HEK293 (cell line): ENCODE measurements at regions not wholly inside any gene's neighbourhood (a gene's known extent, or its start where the extent isn't known, plus 50 kb on each side); places are given as distances from the start of the nearest gene placed in this dataset.

Experiments
- CTCF ChIA-PET: fragments of 350-600 bp; formaldehyde crosslinking; extraction: SDS; loops from one replicate; lab custom pipeline; 2021; ENCODE audit warnings: antibody characterized with exemption; lab: Yijun Ruan, JAX
- POLR2A ChIA-PET: fragments of 300-600 bp; formaldehyde crosslinking; extraction: SDS; loops from one replicate; lab custom pipeline; 2020; ENCODE audit warnings: antibody characterized with exemption, inconsistent platforms; lab: Yijun Ruan, JAX
- H3K27ac ChIP-seq: fragments of 200-500 bp; sonication (Bioruptor generic); 2 replicates; pipeline ENCODE4 v1.5.1; 2014; ENCODE audit warnings: low read depth, low read length, control low read depth, inconsistent platforms; ENCODE audit errors: extremely low read depth
- H3K36me3 ChIP-seq, 2 experiments: fragments of 200-500 bp in 1 of 2; sonication (Bioruptor generic) in 1 of 2; 1 replicate in 1 of 2; 2 replicates in 1 of 2; pipeline ENCODE4 v1.5.1; 2014 to 2017; ENCODE audit warnings: inconsistent platforms in 2 of 2, low read length in 2 of 2; ENCODE audit not compliant: control insufficient read depth in 2 of 2, insufficient read depth in 1 of 2
- H3K4me1 ChIP-seq: fragments of 200-500 bp; sonication (Bioruptor generic); 2 replicates; pipeline ENCODE4 v1.5.1; 2014; ENCODE audit warnings: mild to moderate bottlenecking, low read length, inconsistent platforms; ENCODE audit not compliant: control insufficient read depth, insufficient read depth
- H3K4me3 ChIP-seq: 2 replicates; pipeline ENCODE4 v1.5.1; 2011; ENCODE audit warnings: low read depth, mild to moderate bottlenecking, control low read depth, low read length, moderate library complexity
- H3K9me3 ChIP-seq: fragments of 200-500 bp; sonication (Bioruptor generic); 2 replicates; pipeline ENCODE4 v1.5.1; 2014; ENCODE audit warnings: low read depth, low read length, inconsistent platforms; ENCODE audit not compliant: control insufficient read depth, insufficient read depth
- CTCF ChIP-seq: fragments of 450-650 bp; formaldehyde crosslinking; IDR thresholded peaks from 2 replicates; pipeline ENCODE4 v1.5.1; 2016; ENCODE audit warnings: missing biosample characterization, missing genetic modification characterization
- EGR2 ChIP-seq: fragments of 450-650 bp; formaldehyde crosslinking; IDR thresholded peaks from 2 replicates; pipeline ENCODE4 v1.5.1; 2016; ENCODE audit warnings: low read depth, missing biosample characterization, missing genetic modification characterization
- GLIS1 ChIP-seq: fragments of 450-650 bp; formaldehyde crosslinking; IDR thresholded peaks from 2 replicates; pipeline ENCODE4 v1.5.1; 2016; ENCODE audit warnings: missing biosample characterization, missing genetic modification characterization
- HOXA7 ChIP-seq: sonication (generic); formaldehyde crosslinking; IDR thresholded peaks from 2 replicates; pipeline ENCODE4 v1.8.1; 2022; ENCODE audit warnings: missing genetic modification reagents, borderline replicate concordance
- KLF10 ChIP-seq: fragments of 450-650 bp; IDR thresholded peaks from 2 replicates; pipeline ENCODE4 v1.5.1; 2018; ENCODE audit warnings: missing biosample characterization, mild to moderate bottlenecking, missing genetic modification characterization
- YY1 ChIP-seq: fragments of 450-650 bp; formaldehyde crosslinking; IDR thresholded peaks from 2 replicates; pipeline ENCODE4 v1.5.1; 2018; ENCODE audit warnings: missing biosample characterization, missing genetic modification characterization
- YY2 ChIP-seq: fragments of 450-650 bp; formaldehyde crosslinking; IDR thresholded peaks from 2 replicates; pipeline ENCODE4 v1.5.1; 2016; ENCODE audit warnings: missing biosample characterization, missing genetic modification characterization
- ZNF138 ChIP-seq: fragments of 450-650 bp; formaldehyde crosslinking; IDR thresholded peaks from 2 replicates; pipeline ENCODE4 v1.5.1; 2016; ENCODE audit warnings: missing biosample characterization, missing genetic modification characterization, borderline replicate concordance
- ZNF157 ChIP-seq: fragments of 450-650 bp; formaldehyde crosslinking; IDR thresholded peaks from 2 replicates; pipeline ENCODE4 v1.5.1; 2016; ENCODE audit warnings: missing biosample characterization, missing genetic modification characterization
- ZNF184 ChIP-seq: fragments of 450-650 bp; IDR thresholded peaks from 2 replicates; pipeline ENCODE4 v1.5.1; 2018; ENCODE audit warnings: missing biosample characterization, mild to moderate bottlenecking, missing genetic modification characterization
- ZNF2 ChIP-seq: fragments of 450-650 bp; formaldehyde crosslinking; IDR thresholded peaks from 2 replicates; pipeline ENCODE4 v1.5.1; 2016; ENCODE audit warnings: missing biosample characterization, missing genetic modification characterization
- ZNF221 ChIP-seq: fragments of 450-650 bp; formaldehyde crosslinking; IDR thresholded peaks from 2 replicates; pipeline ENCODE4 v1.5.1; 2017; ENCODE audit warnings: missing biosample characterization, missing genetic modification characterization, borderline replicate concordance
- ZNF223 ChIP-seq: fragments of 450-650 bp; formaldehyde crosslinking; IDR thresholded peaks from 2 replicates; pipeline ENCODE4 v1.5.1; 2016; ENCODE audit warnings: missing biosample characterization, missing genetic modification characterization
- ZNF23 ChIP-seq: fragments of 450-650 bp; formaldehyde crosslinking; IDR thresholded peaks from 2 replicates; pipeline ENCODE4 v1.5.1; 2016; ENCODE audit warnings: missing biosample characterization, missing genetic modification characterization, borderline replicate concordance
- ZNF292 ChIP-seq: fragments of 450-650 bp; formaldehyde crosslinking; IDR thresholded peaks from 2 replicates; pipeline ENCODE4 v1.5.1; 2016; ENCODE audit warnings: low read depth, missing biosample characterization, missing genetic modification characterization, borderline replicate concordance
- ZNF302 ChIP-seq: fragments of 450-650 bp; formaldehyde crosslinking; IDR thresholded peaks from 2 replicates; pipeline ENCODE4 v1.5.1; 2016; ENCODE audit warnings: missing biosample characterization, missing genetic modification characterization, low read depth
- ZNF391 ChIP-seq: fragments of 450-650 bp; formaldehyde crosslinking; IDR thresholded peaks from 2 replicates; pipeline ENCODE4 v1.5.1; 2016; ENCODE audit warnings: low read depth, missing biosample characterization, missing genetic modification characterization, borderline replicate concordance
- ZNF530 ChIP-seq: fragments of 450-650 bp; formaldehyde crosslinking; IDR thresholded peaks from 2 replicates; pipeline ENCODE4 v1.5.1; 2016; ENCODE audit warnings: low read depth, missing biosample characterization, missing genetic modification characterization
- ZNF544 ChIP-seq: fragments of 450-650 bp; formaldehyde crosslinking; IDR thresholded peaks from 2 replicates; pipeline ENCODE4 v1.5.0; 2017; ENCODE audit warnings: missing biosample characterization, missing genetic modification characterization
- ZNF600 ChIP-seq: fragments of 450-650 bp; formaldehyde crosslinking; IDR thresholded peaks from 2 replicates; pipeline ENCODE4 v1.5.1; 2016; ENCODE audit warnings: missing biosample characterization, missing genetic modification characterization
- ZNF624 ChIP-seq: fragments of 450-650 bp; formaldehyde crosslinking; IDR thresholded peaks from 2 replicates; pipeline ENCODE4 v1.5.1; 2017; ENCODE audit warnings: missing biosample characterization, missing genetic modification characterization
- ZNF629 ChIP-seq: fragments of 450-650 bp; formaldehyde crosslinking; IDR thresholded peaks from 2 replicates; pipeline ENCODE4 v1.5.1; 2017; ENCODE audit warnings: missing biosample characterization, missing genetic modification characterization
- ZNF76 ChIP-seq: fragments of 450-650 bp; formaldehyde crosslinking; IDR thresholded peaks from 2 replicates; pipeline ENCODE4; 2016; ENCODE audit warnings: low read depth, missing biosample characterization, missing genetic modification characterization, borderline replicate concordance
- ZNF792 ChIP-seq: fragments of 450-650 bp; formaldehyde crosslinking; IDR thresholded peaks from 2 replicates; pipeline ENCODE4 v1.5.1; 2016; ENCODE audit warnings: missing biosample characterization, missing genetic modification characterization
- ZNF843 ChIP-seq: fragments of 450-650 bp; formaldehyde crosslinking; IDR thresholded peaks from 2 replicates; pipeline ENCODE4 v1.5.1; 2016; ENCODE audit warnings: missing biosample characterization, missing genetic modification characterization
- TF ChIP-seq, protein P1 (sequence below): fragments of 450-650 bp; IDR thresholded peaks from 2 replicates; pipeline ENCODE4 v1.5.1; 2018; ENCODE audit warnings: missing biosample characterization, mild to moderate bottlenecking, missing genetic modification characterization
- TF ChIP-seq, protein P2 (sequence below): fragments of 450-650 bp; formaldehyde crosslinking; IDR thresholded peaks from 2 replicates; pipeline ENCODE4 v1.5.1; 2016; ENCODE audit warnings: missing biosample characterization, missing genetic modification characterization
- TF ChIP-seq, protein P3 (sequence below): fragments of 450-650 bp; formaldehyde crosslinking; IDR thresholded peaks from 2 replicates; pipeline ENCODE4 v1.5.1; 2016; ENCODE audit warnings: missing biosample characterization, missing genetic modification characterization, low read depth
- TF ChIP-seq, protein P4 (sequence below): fragments of 450-650 bp; formaldehyde crosslinking; IDR thresholded peaks from 2 replicates; pipeline ENCODE4 v1.5.1; 2017; ENCODE audit warnings: missing biosample characterization, missing genetic modification characterization

DNA sequence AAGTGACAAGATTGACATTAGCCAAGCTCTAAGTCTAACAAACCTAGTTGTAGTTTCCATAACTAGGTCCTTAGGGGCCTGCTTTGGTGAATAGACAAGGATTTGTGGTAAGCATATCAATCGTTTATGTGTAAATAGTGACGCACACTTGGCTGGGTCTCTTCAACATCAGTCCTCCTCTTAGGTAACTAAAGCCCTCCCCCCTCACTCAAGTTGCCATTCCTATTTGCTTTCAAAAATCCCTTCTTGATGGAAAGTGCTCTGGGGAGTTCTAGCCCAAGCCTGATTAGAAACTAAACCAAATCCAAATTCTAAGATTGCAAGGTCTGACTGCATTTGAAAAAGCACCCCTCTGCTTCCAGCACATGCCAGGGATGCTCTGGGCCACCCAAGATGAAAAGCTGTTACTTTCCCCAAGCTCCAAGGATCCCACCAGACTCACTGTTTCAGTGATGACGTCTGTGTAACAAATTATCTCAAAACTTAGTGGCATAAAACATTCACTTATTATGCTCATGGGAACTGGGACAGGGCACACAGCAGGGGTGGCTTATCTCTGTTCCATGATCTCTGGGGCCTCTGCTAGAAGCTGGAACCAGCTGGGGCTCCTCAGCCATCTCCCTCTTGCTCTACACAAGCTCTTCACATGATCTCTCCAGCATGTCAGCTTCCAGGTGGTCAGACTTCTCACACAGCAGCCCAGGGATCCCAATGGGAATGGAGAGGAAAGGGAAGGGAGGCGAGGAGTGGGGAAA, 74.1 kb downstream of the RRAGC start:
- Histone ChIP-seq H3K4me1 (peaks cover 36% of the 10 kb centered on the region), H3K9me3 (no peaks in the 10 kb centered on the region), H3K4me3 (no peak overlapping the region), H3K27ac (peak overlapping the region; percentile 88), H3K36me3 (no peaks in the 10 kb centered on the region)
- ChIA-PET CTCF (interaction anchor here (0.7 to 1.3 kb wide), 3 partner anchors 33 to 58 kb away, joined by 3 to 4 read pairs (median 4); no protein-coding TSS in a partner anchor), POLR2A (interaction anchor here (0.6 kb wide), 1 partner anchor 190 kb away, joined by 3 read pairs; no protein-coding TSS in a partner anchor)
- TF ChIP-seq, protein P1, sequence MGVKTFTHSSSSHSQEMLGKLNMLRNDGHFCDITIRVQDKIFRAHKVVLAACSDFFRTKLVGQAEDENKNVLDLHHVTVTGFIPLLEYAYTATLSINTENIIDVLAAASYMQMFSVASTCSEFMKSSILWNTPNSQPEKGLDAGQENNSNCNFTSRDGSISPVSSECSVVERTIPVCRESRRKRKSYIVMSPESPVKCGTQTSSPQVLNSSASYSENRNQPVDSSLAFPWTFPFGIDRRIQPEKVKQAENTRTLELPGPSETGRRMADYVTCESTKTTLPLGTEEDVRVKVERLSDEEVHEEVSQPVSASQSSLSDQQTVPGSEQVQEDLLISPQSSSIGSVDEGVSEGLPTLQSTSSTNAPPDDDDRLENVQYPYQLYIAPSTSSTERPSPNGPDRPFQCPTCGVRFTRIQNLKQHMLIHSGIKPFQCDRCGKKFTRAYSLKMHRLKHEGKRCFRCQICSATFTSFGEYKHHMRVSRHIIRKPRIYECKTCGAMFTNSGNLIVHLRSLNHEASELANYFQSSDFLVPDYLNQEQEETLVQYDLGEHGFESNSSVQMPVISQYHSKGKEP (tag by site-specific recombination): peak; percentile 65; the same call in 1 of the 2 replicates
- TF ChIP-seq ZNF302 (tag by site-specific recombination): no peak
- TF ChIP-seq CTCF: no peak
- TF ChIP-seq ZNF843: peak; percentile 88
- no peak for TF ChIP-seq ZNF792 (tag by site-specific recombination)
- TF ChIP-seq ZNF292: no peak
- TF ChIP-seq ZNF544 (tag by site-specific recombination): no peak
- peak; percentile 80; the same call in 1 of the 2 replicates for TF ChIP-seq ZNF391 (tag by site-specific recombination)
- no peak for TF ChIP-seq ZNF138 (tag by site-specific recombination)
- TF ChIP-seq, protein P2, sequence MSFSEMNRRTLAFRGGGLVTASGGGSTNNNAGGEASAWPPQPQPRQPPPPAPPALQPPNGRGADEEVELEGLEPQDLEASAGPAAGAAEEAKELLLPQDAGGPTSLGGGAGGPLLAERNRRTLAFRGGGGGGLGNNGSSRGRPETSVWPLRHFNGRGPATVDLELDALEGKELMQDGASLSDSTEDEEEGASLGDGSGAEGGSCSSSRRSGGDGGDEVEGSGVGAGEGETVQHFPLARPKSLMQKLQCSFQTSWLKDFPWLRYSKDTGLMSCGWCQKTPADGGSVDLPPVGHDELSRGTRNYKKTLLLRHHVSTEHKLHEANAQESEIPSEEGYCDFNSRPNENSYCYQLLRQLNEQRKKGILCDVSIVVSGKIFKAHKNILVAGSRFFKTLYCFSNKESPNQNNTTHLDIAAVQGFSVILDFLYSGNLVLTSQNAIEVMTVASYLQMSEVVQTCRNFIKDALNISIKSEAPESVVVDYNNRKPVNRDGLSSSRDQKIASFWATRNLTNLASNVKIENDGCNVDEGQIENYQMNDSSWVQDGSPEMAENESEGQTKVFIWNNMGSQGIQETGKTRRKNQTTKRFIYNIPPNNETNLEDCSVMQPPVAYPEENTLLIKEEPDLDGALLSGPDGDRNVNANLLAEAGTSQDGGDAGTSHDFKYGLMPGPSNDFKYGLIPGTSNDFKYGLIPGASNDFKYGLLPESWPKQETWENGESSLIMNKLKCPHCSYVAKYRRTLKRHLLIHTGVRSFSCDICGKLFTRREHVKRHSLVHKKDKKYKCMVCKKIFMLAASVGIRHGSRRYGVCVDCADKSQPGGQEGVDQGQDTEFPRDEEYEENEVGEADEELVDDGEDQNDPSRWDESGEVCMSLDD (tag by site-specific recombination): 0 out of 2 replicates have a peak, but pooled peaks have one; percentile 32
- TF ChIP-seq EGR2 (tag by site-specific recombination): no peak
- TF ChIP-seq, protein P3, sequence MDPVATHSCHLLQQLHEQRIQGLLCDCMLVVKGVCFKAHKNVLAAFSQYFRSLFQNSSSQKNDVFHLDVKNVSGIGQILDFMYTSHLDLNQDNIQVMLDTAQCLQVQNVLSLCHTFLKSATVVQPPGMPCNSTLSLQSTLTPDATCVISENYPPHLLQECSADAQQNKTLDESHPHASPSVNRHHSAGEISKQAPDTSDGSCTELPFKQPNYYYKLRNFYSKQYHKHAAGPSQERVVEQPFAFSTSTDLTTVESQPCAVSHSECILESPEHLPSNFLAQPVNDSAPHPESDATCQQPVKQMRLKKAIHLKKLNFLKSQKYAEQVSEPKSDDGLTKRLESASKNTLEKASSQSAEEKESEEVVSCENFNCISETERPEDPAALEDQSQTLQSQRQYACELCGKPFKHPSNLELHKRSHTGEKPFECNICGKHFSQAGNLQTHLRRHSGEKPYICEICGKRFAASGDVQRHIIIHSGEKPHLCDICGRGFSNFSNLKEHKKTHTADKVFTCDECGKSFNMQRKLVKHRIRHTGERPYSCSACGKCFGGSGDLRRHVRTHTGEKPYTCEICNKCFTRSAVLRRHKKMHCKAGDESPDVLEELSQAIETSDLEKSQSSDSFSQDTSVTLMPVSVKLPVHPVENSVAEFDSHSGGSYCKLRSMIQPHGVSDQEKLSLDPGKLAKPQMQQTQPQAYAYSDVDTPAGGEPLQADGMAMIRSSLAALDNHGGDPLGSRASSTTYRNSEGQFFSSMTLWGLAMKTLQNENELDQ: no peak
- no peak for TF ChIP-seq YY1 (tag by site-specific recombination)
- TF ChIP-seq ZNF600: peak; percentile 69
- no peak for TF ChIP-seq ZNF624 (tag by site-specific recombination)
- TF ChIP-seq ZNF530 (tag by site-specific recombination): no peak
- TF ChIP-seq YY2: no peak
- TF ChIP-seq ZNF23: no peak
- peak; percentile 88 for TF ChIP-seq GLIS1
- peak; percentile 86 for TF ChIP-seq KLF10 (tag by site-specific recombination)
- peak; percentile 61 for TF ChIP-seq ZNF76 (tag by site-specific recombination)
- no peak for TF ChIP-seq ZNF157
- no peak for TF ChIP-seq ZNF221 (tag by site-specific recombination)
- no peak for TF ChIP-seq ZNF223
- TF ChIP-seq ZNF2 (tag by site-specific recombination): 0 out of 2 replicates have a peak, but pooled peaks have one; percentile 21
- TF ChIP-seq, protein P4, sequence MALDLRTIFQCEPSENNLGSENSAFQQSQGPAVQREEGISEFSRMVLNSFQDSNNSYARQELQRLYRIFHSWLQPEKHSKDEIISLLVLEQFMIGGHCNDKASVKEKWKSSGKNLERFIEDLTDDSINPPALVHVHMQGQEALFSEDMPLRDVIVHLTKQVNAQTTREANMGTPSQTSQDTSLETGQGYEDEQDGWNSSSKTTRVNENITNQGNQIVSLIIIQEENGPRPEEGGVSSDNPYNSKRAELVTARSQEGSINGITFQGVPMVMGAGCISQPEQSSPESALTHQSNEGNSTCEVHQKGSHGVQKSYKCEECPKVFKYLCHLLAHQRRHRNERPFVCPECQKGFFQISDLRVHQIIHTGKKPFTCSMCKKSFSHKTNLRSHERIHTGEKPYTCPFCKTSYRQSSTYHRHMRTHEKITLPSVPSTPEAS (tag by site-specific recombination): no peak; the same call in none of the 2 replicates
- TF ChIP-seq ZNF629 (tag by site-specific recombination): peak; percentile 97
- TF ChIP-seq ZNF184 (tag by site-specific recombination): no peak
- no peak for TF ChIP-seq HOXA7 (CRISPR knock-in tag)
